OCI-LY3 (cell line): ENCODE measurements at regions not wholly inside any gene's neighbourhood (a gene's known extent, or its start where the extent isn't known, plus 50 kb on each side); places are given as distances from the start of the nearest gene placed in this dataset.

Source experiments
- H2AFZ ChIP-seq: fragments of 200-600, 300-600 bp; shearing (Covaris generic); 2 replicates; pipeline ENCODE4 v1.6.0; 2014; ENCODE audit warnings: antibody characterized with exemption, low read depth, low read length
- H3K27ac ChIP-seq: fragments of 200-600, 300-600 bp; sonication (generic); 2 replicates; pipeline ENCODE4 v1.5.1; 2014; ENCODE audit warnings: mild to moderate bottlenecking, low read length, moderate library complexity, mixed read lengths
- H3K27me3 ChIP-seq: fragments of 200-600, 300-600 bp; sonication (generic); 2 replicates; pipeline ENCODE4 v1.6.1; 2014; ENCODE audit warnings: low read depth, low read length, mixed read lengths
- H3K36me3 ChIP-seq: fragments of 200-600, 300-600 bp; sonication (generic); replicated peaks from 2 replicates; pipeline ENCODE3; 2014; ENCODE audit warnings: low read depth, low read length, mixed read lengths
- H3K4me1 ChIP-seq: fragments of 300-600, 200-600 bp; sonication (generic); 2 replicates; pipeline ENCODE4 v1.6.1; 2014; ENCODE audit warnings: low read length, mixed read lengths
- H3K4me2 ChIP-seq: fragments of 200-600, 300-600 bp; sonication (generic); 2 replicates; pipeline ENCODE4 v1.6.1; 2014; ENCODE audit warnings: low read length, mixed read lengths
- H3K4me3 ChIP-seq: fragments of 300-600, 200-600 bp; sonication (generic); 2 replicates; pipeline ENCODE4 v1.5.1; 2014; ENCODE audit warnings: antibody characterized with exemption, mild to moderate bottlenecking, low read length, moderate library complexity
- H3K79me2 ChIP-seq: fragments of 300-600, 200-600 bp; shearing (Covaris generic); 2 replicates; pipeline ENCODE4 v1.6.1; 2014; ENCODE audit warnings: mild to moderate bottlenecking, low read length, mixed read lengths
- H3K9ac ChIP-seq: fragments of 300-600, 200-600 bp; shearing (Covaris generic); 2 replicates; pipeline ENCODE4 v1.6.0; 2014; ENCODE audit warnings: mild to moderate bottlenecking, low read length, moderate library complexity
- H3K9me3 ChIP-seq: fragments of 200-600, 300-600 bp; shearing (Covaris generic); 2 replicates; pipeline ENCODE4 v1.6.1; 2014; ENCODE audit warnings: low read length, mixed read lengths; ENCODE audit not compliant: insufficient read depth
- H4K20me1 ChIP-seq: fragments of 200-600, 300-600 bp; sonication (generic); 2 replicates; pipeline ENCODE4 v1.6.1; 2016; ENCODE audit warnings: low read length, mixed read lengths; ENCODE audit not compliant: insufficient read depth
- EZH2phosphoT487 ChIP-seq: fragments of 200-600 bp; shearing (Covaris generic); IDR thresholded peaks from 2 replicates; pipeline ENCODE4 v1.6.1; 2018; ENCODE audit warnings: antibody characterized with exemption, mixed run types, low read depth
- TF ChIP-seq, protein P1 (sequence below): fragments of 200-600, 300-600 bp; sonication (generic); IDR thresholded peaks from 2 replicates; pipeline ENCODE4 v1.5.1; 2014; ENCODE audit warnings: antibody characterized with exemption, low read length, low read depth

- Histone ChIP-seq H3K4me2 (no peak overlapping the region), H4K20me1 (no peaks in the 10 kb centered on the region), H3K27ac (no peak overlapping the region), H3K9me3 (peaks cover 28% of the 10 kb centered on the region), H3K9ac (no peak overlapping the region), H3K27me3 (no peaks in the 10 kb centered on the region), H3K4me1 (no peaks in the 10 kb centered on the region), H3K36me3 (peaks cover 14% of the 10 kb centered on the region), H2AFZ (no peak overlapping the region), H3K79me2 (no peaks in the 10 kb centered on the region), H3K4me3 (no peak overlapping the region)
- TF ChIP-seq, protein P1, sequence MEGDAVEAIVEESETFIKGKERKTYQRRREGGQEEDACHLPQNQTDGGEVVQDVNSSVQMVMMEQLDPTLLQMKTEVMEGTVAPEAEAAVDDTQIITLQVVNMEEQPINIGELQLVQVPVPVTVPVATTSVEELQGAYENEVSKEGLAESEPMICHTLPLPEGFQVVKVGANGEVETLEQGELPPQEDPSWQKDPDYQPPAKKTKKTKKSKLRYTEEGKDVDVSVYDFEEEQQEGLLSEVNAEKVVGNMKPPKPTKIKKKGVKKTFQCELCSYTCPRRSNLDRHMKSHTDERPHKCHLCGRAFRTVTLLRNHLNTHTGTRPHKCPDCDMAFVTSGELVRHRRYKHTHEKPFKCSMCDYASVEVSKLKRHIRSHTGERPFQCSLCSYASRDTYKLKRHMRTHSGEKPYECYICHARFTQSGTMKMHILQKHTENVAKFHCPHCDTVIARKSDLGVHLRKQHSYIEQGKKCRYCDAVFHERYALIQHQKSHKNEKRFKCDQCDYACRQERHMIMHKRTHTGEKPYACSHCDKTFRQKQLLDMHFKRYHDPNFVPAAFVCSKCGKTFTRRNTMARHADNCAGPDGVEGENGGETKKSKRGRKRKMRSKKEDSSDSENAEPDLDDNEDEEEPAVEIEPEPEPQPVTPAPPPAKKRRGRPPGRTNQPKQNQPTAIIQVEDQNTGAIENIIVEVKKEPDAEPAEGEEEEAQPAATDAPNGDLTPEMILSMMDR, result no peak
- no peak for TF ChIP-seq EZH2phosphoT487
Measured at GRCh38 chr3:147864754-147865354, 455.7 kb downstream of the ZIC1 start.

GRCh38 chr3:147866561-147866960 lies 457.4 kb downstream of the ZIC1 start:
- no peaks in the 10 kb centered on the region for H4K20me1 ChIP-seq

GRCh38 chr3:147872568-147872967 lies 463.4 kb downstream of the ZIC1 start:
- H3K79me2 ChIP-seq, result no peaks in the 10 kb centered on the region
- H4K20me1 ChIP-seq, result no peaks in the 10 kb centered on the region

More at GRCh38 chr3:147866561-147866960, 457.4 kb downstream of the ZIC1 start:
- no peaks in the 10 kb centered on the region for H3K27me3 ChIP-seq
- H3K79me2 ChIP-seq, result no peaks in the 10 kb centered on the region
- peaks cover 28% of the 10 kb centered on the region for H3K9me3 ChIP-seq
- H3K4me1 ChIP-seq, result no peaks in the 10 kb centered on the region
- no peak overlapping the region for H3K4me2 ChIP-seq
- no peak overlapping the region for H2AFZ ChIP-seq
- no peak overlapping the region for H3K27ac ChIP-seq
- no peak for TF ChIP-seq EZH2phosphoT487
- TF ChIP-seq, protein P1, result no peak
- no peak overlapping the region for H3K4me3 ChIP-seq
- H3K36me3 ChIP-seq, result peaks cover 14% of the 10 kb centered on the region
- no peak overlapping the region for H3K9ac ChIP-seq

GRCh38 chr3:147875498-147875897 lies 466.3 kb downstream of the ZIC1 start:
- Histone ChIP-seq H3K9me3 (no peaks in the 10 kb centered on the region), H3K27me3 (no peaks in the 10 kb centered on the region), H2AFZ (no peak overlapping the region), H3K4me3 (no peak overlapping the region), H3K4me1 (no peaks in the 10 kb centered on the region), H3K4me2 (no peak overlapping the region), H4K20me1 (no peaks in the 10 kb centered on the region), H3K36me3 (no peaks in the 10 kb centered on the region), H3K9ac (no peak overlapping the region), H3K27ac (no peak overlapping the region), H3K79me2 (no peaks in the 10 kb centered on the region)
- TF ChIP-seq EZH2phosphoT487, result no peak
- TF ChIP-seq, protein P1, result no peak

More at GRCh38 chr3:147872568-147872967, 463.4 kb downstream of the ZIC1 start:
- H3K27ac ChIP-seq, result no peak overlapping the region
- peaks cover 3% of the 10 kb centered on the region for H3K36me3 ChIP-seq
- TF ChIP-seq EZH2phosphoT487, result no peak
- H3K27me3 ChIP-seq, result no peaks in the 10 kb centered on the region
- no peak overlapping the region for H3K4me2 ChIP-seq
- peaks cover 7% of the 10 kb centered on the region; the same call in 1 of the 2 replicates for H3K9me3 ChIP-seq
- H3K4me3 ChIP-seq, result no peak overlapping the region
- H2AFZ ChIP-seq, result no peak overlapping the region
- no peaks in the 10 kb centered on the region for H3K4me1 ChIP-seq
- no peak overlapping the region for H3K9ac ChIP-seq
